GM23338 (cell line): ENCODE measurements at regions not wholly inside any gene's neighbourhood (a gene's known extent, or its start where the extent isn't known, plus 50 kb on each side); places are given as distances from the start of the nearest gene placed in this dataset.

ENCODE experiments used
- CTCF ChIP-seq, 2 experiments: fragments of 200-600 bp in 1 of 2; sonication (generic) in 1 of 2; conservative IDR thresholded peaks; 2 replicates each; pipeline versions ENCODE4 v1.5.1 to v1.6.1; 2016 to 2017; ENCODE audit warnings: antibody characterized with exemption in 2 of 2, low read depth in 2 of 2, mild to moderate bottlenecking in 2 of 2, moderate library complexity in 1 of 2
- EZH2 ChIP-seq: fragments of 200-600 bp; sonication (generic); IDR thresholded peaks from one replicate; pipeline ENCODE4 v1.8.0; 2017; ENCODE audit warnings: antibody characterized with exemption, mild to moderate bottlenecking, low read depth; ENCODE audit not compliant: unreplicated experiment

- TF ChIP-seq EZH2, result no peak
- no peak for TF ChIP-seq CTCF (conservative IDR thresholded peaks at IDR 0.05; ENCODE audit: low read depth in 2 of 2)
These were observed 181.1 kb downstream of the ASCL1 start for GRCh38 chr12:103138538-103138937.
